22Rv1 (cell line): ENCODE measurements at regions not wholly inside any gene's neighbourhood (a gene's known extent, or its start where the extent isn't known, plus 50 kb on each side); places are given as distances from the start of the nearest gene placed in this dataset.

Source experiments
- ZFX ChIP-seq: fragments of 450-650 bp; IDR thresholded peaks from 2 replicates; pipeline ENCODE4 v1.6.1; 2017; ENCODE audit warnings: antibody characterized with exemption, borderline replicate concordance
- TF ChIP-seq, protein P1 (sequence below): fragments of 450-650 bp; IDR thresholded peaks from 2 replicates; pipeline ENCODE4 v1.5.1; 2017; ENCODE audit warnings: mild to moderate bottlenecking

DNA sequence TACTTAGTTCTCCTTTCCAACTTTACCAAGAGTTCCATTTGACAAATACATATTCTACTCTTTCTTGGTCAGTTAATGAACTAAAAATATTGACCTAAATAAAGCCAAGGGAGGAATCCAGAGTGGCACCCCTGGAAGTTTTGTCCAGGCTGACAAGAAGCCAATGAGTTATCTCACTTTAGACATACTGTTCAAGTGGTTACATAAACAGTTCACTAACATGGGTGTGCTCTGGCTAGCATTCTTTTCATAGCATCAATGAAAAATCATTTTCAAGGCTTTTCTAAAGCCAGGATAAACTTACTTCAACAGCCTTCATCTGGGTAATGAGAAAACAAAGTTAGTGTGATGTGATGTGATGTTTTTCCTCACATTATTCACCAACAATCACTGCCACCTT lies 649.4 kb downstream of the TDRD15 start:
- TF ChIP-seq, protein P1, sequence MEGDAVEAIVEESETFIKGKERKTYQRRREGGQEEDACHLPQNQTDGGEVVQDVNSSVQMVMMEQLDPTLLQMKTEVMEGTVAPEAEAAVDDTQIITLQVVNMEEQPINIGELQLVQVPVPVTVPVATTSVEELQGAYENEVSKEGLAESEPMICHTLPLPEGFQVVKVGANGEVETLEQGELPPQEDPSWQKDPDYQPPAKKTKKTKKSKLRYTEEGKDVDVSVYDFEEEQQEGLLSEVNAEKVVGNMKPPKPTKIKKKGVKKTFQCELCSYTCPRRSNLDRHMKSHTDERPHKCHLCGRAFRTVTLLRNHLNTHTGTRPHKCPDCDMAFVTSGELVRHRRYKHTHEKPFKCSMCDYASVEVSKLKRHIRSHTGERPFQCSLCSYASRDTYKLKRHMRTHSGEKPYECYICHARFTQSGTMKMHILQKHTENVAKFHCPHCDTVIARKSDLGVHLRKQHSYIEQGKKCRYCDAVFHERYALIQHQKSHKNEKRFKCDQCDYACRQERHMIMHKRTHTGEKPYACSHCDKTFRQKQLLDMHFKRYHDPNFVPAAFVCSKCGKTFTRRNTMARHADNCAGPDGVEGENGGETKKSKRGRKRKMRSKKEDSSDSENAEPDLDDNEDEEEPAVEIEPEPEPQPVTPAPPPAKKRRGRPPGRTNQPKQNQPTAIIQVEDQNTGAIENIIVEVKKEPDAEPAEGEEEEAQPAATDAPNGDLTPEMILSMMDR = no peak
- TF ChIP-seq ZFX = no peak
